Astrocyte (in vitro differentiated cells and primary cell): ENCODE measurements at regions not wholly inside any gene's neighbourhood (a gene's known extent, or its start where the extent isn't known, plus 50 kb on each side); places are given as distances from the start of the nearest gene placed in this dataset.

ENCODE experiments used
- DNase-seq: peaks from one replicate; pipeline ENCODE4 v3.0.0-alpha.2; 2010; ENCODE audit warnings: low read depth
- FAIRE-seq: peaks from 2 replicates; lab custom pipeline; 2011; peaks lifted over from hg19 to GRCh38; lab: Jason Lieb, UNC
- H2AFZ ChIP-seq: 2 replicates; pipeline ENCODE4 v1.6.0; 2012; ENCODE audit warnings: low read depth, low read length, inconsistent platforms
- H3K27ac ChIP-seq: 2 replicates; pipeline ENCODE4 v1.5.1; 2011; ENCODE audit warnings: low read depth, low read length, inconsistent platforms
- H3K27me3 ChIP-seq: 2 replicates; pipeline ENCODE4 v1.6.0; 2011; ENCODE audit warnings: low read length, inconsistent platforms; ENCODE audit not compliant: insufficient read depth
- H3K36me3 ChIP-seq: 2 replicates; pipeline ENCODE4 v1.5.1; 2011; ENCODE audit warnings: low read length, inconsistent platforms; ENCODE audit not compliant: insufficient read depth
- H3K4me1 ChIP-seq: 2 replicates; pipeline ENCODE4 v1.5.1; 2011; ENCODE audit warnings: low read length, inconsistent platforms; ENCODE audit not compliant: insufficient read depth
- H3K4me2 ChIP-seq: 2 replicates; pipeline ENCODE4 v1.6.0; 2012; ENCODE audit warnings: low read length, inconsistent platforms
- H3K4me3 ChIP-seq: 2 replicates; pipeline ENCODE4 v1.5.1; 2011; ENCODE audit warnings: low read depth, mild to moderate bottlenecking, low read length, inconsistent platforms; ENCODE audit not compliant: insufficient read depth
- H3K79me2 ChIP-seq: 2 replicates; pipeline ENCODE4 v1.6.0; 2012; ENCODE audit warnings: mild to moderate bottlenecking, low read length, inconsistent platforms; ENCODE audit not compliant: insufficient read depth
- H3K9ac ChIP-seq: 2 replicates; pipeline ENCODE4 v1.6.0; 2012; ENCODE audit warnings: mild to moderate bottlenecking, low read length, inconsistent platforms
- H3K9me3 ChIP-seq: 2 replicates; pipeline ENCODE4 v1.5.1; 2012; ENCODE audit warnings: low read depth, mild to moderate bottlenecking, low read length, inconsistent platforms; ENCODE audit not compliant: insufficient read depth
- H4K20me1 ChIP-seq: 2 replicates; pipeline ENCODE4 v1.6.0; 2012; ENCODE audit warnings: low read length, inconsistent platforms; ENCODE audit not compliant: insufficient read depth
- H3K27ac Mint-ChIP-seq: one replicate; pipeline ENCODE4 v1.8.0; 2021; ENCODE audit warnings: mild to moderate bottlenecking, mixed read lengths; ENCODE audit not compliant: unreplicated experiment
- H3K27me3 Mint-ChIP-seq: one replicate; pipeline ENCODE4 v1.8.0; 2021; ENCODE audit warnings: low read depth, mixed read lengths; ENCODE audit not compliant: unreplicated experiment
- H3K36me3 Mint-ChIP-seq: one replicate; pipeline ENCODE4 v1.8.0; 2021; ENCODE audit warnings: low read depth, mixed read lengths; ENCODE audit not compliant: unreplicated experiment
- H3K4me1 Mint-ChIP-seq: one replicate; pipeline ENCODE4 v1.8.0; 2021; ENCODE audit warnings: low read depth, mixed read lengths; ENCODE audit not compliant: unreplicated experiment
- H3K4me3 Mint-ChIP-seq: one replicate; pipeline ENCODE4 v1.8.0; 2021; ENCODE audit warnings: mild to moderate bottlenecking, moderate library complexity, mixed read lengths; ENCODE audit not compliant: unreplicated experiment
- H3K9me3 Mint-ChIP-seq: one replicate; pipeline ENCODE4 v1.8.0; 2021; ENCODE audit warnings: mild to moderate bottlenecking, mixed read lengths; ENCODE audit not compliant: unreplicated experiment
- EZH2 ChIP-seq: IDR thresholded peaks from 2 replicates; pipeline ENCODE4 v1.6.1; 2012; ENCODE audit warnings: mild to moderate bottlenecking, low read length, inconsistent platforms; ENCODE audit not compliant: insufficient read depth
- TF ChIP-seq, protein P1 (sequence below): IDR thresholded peaks from 2 replicates; pipeline ENCODE4 v1.5.1; 2011; ENCODE audit warnings: low read depth, mild to moderate bottlenecking, inconsistent platforms, low read length, moderate library complexity; ENCODE audit not compliant: insufficient read depth

DNA sequence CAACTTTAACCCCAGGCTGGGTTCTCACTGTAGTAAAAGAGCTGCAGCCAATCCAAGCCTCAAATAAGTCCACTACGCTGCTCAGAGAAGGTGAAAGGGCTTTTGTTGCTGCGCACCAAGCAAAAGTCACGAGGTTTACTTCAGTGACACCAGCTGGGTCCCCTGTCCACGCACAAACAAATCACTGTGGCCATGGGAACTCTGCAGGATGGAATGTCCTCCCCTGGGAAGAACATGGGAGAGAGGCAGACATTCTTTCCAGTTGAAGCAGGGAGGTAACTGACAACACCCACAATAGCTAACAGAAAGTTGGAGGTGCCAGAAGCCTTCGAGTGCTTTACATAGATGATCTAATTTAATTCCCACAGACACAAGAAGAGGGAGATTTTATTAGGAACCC is 181.9 kb downstream of the PMP22 start:
- Histone ChIP-seq H3K4me3 (no peak overlapping the region), H3K79me2 (no peaks in the 10 kb centered on the region), H3K36me3 (no peaks in the 10 kb centered on the region), H3K27ac (no peak overlapping the region), H3K4me2 (no peak overlapping the region), H3K4me1 (no peaks in the 10 kb centered on the region), H3K9ac (no peak overlapping the region), H2AFZ (no peak overlapping the region), H4K20me1 (no peaks in the 10 kb centered on the region), H3K9me3 (no peaks in the 10 kb centered on the region), H3K27me3 (peaks cover 4% of the 10 kb centered on the region)
- Mint-ChIP-seq H3K4me1 (peaks cover 4% of the 10 kb centered on the region), H3K27me3 (no peaks in the 10 kb centered on the region), H3K9me3 (no peaks in the 10 kb centered on the region), H3K36me3 (no peaks in the 10 kb centered on the region), H3K27ac (peak overlapping the region; percentile 12), H3K4me3 (no peak overlapping the region)
- no peak for FAIRE-seq
- TF ChIP-seq, protein P1, sequence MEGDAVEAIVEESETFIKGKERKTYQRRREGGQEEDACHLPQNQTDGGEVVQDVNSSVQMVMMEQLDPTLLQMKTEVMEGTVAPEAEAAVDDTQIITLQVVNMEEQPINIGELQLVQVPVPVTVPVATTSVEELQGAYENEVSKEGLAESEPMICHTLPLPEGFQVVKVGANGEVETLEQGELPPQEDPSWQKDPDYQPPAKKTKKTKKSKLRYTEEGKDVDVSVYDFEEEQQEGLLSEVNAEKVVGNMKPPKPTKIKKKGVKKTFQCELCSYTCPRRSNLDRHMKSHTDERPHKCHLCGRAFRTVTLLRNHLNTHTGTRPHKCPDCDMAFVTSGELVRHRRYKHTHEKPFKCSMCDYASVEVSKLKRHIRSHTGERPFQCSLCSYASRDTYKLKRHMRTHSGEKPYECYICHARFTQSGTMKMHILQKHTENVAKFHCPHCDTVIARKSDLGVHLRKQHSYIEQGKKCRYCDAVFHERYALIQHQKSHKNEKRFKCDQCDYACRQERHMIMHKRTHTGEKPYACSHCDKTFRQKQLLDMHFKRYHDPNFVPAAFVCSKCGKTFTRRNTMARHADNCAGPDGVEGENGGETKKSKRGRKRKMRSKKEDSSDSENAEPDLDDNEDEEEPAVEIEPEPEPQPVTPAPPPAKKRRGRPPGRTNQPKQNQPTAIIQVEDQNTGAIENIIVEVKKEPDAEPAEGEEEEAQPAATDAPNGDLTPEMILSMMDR, result no peak
- TF ChIP-seq EZH2, result no peak
- no peak for DNase-seq

GRCh38 chr17:15081008-15081407 is 184.1 kb downstream of the PMP22 start:
- no peaks in the 10 kb centered on the region for H3K36me3 ChIP-seq
- H3K4me2 ChIP-seq, result no peak overlapping the region
- no peaks in the 10 kb centered on the region for H3K79me2 ChIP-seq
- no peaks in the 10 kb centered on the region for H3K9me3 Mint-ChIP-seq
- no peaks in the 10 kb centered on the region for H3K27me3 Mint-ChIP-seq
- H3K4me3 Mint-ChIP-seq, result no peak overlapping the region
- no peaks in the 10 kb centered on the region for H3K36me3 Mint-ChIP-seq
- no peak overlapping the region for H3K27ac Mint-ChIP-seq
- H3K9me3 ChIP-seq, result no peaks in the 10 kb centered on the region
- no peak overlapping the region for H2AFZ ChIP-seq
- DNase-seq, result no peak
- TF ChIP-seq, protein P1, result no peak
- no peak for TF ChIP-seq EZH2
- peaks cover 4% of the 10 kb centered on the region for H3K27me3 ChIP-seq
- no peak overlapping the region for H3K4me3 ChIP-seq
- H3K9ac ChIP-seq, result no peak overlapping the region
- H3K27ac ChIP-seq, result no peak overlapping the region
- FAIRE-seq, result no peak
- peaks cover 4% of the 10 kb centered on the region for H3K4me1 Mint-ChIP-seq
- no peaks in the 10 kb centered on the region for H3K4me1 ChIP-seq
- H4K20me1 ChIP-seq, result no peaks in the 10 kb centered on the region

DNA sequence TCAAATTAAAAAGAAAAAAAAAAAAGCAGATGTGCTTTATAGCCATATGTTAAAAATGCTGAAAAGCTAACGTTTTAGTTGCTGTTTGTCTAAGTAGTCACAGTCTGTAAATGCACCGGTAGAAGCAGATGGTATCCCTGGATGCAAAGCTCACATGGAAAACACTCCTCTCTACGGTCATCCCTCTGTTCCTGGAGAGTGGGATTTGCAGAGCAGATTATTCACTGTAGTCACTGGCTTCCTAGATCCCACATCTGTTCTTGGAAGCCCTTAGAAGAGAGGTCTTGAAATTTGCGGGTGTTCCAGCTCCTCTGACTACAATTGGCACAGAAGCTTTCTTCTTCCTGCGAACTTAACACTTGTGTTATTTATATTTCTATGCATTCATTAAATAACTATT is 186.6 kb downstream of the PMP22 start:
- H3K4me3 Mint-ChIP-seq, result no peak overlapping the region
- Histone ChIP-seq H3K79me2 (no peaks in the 10 kb centered on the region), H3K4me3 (no peak overlapping the region), H3K27me3 (peaks cover 2% of the 10 kb centered on the region), H3K4me1 (no peaks in the 10 kb centered on the region), H4K20me1 (no peaks in the 10 kb centered on the region), H3K27ac (no peak overlapping the region), H3K36me3 (no peaks in the 10 kb centered on the region), H2AFZ (no peak overlapping the region), H3K9me3 (no peaks in the 10 kb centered on the region), H3K4me2 (no peak overlapping the region), H3K9ac (no peak overlapping the region)
- DNase-seq, result no peak
- H3K27me3 Mint-ChIP-seq, result no peaks in the 10 kb centered on the region
- no peak for FAIRE-seq
- TF ChIP-seq, protein P1, result no peak
- TF ChIP-seq EZH2, result no peak
- H3K36me3 Mint-ChIP-seq, result no peaks in the 10 kb centered on the region
- no peaks in the 10 kb centered on the region for H3K9me3 Mint-ChIP-seq
- no peaks in the 10 kb centered on the region for H3K4me1 Mint-ChIP-seq
- H3K27ac Mint-ChIP-seq, result no peak overlapping the region
